ENCODE measurements at regions not wholly inside any gene's neighbourhood (a gene's known extent, or its start where the extent isn't known, plus 50 kb on each side); places are given as distances from the start of the nearest gene placed in this dataset.

GRCh38 chr22:26811647-26811992, 154.2 kb downstream of the MIAT start:
- TF ChIP-seq CTCF (optimal IDR thresholded peaks at IDR 0.05 in 1 of 3, IDR thresholded peaks at IDR 0.05 in 1 of 3, conservative IDR thresholded peaks at IDR 0.05 in 1 of 3; ENCODE audit: extremely low read depth in 1 of 3, insufficient read depth in 2 of 3, low read length in 3 of 3) (no peak), EZH2 (IDR thresholded peaks at IDR 0.05; ENCODE audit: low read length) (no peak)

Measured in keratinocyte (primary cell).